GM12878 (cell line): ENCODE measurements at regions not wholly inside any gene's neighbourhood (a gene's known extent, or its start where the extent isn't known, plus 50 kb on each side); places are given as distances from the start of the nearest gene placed in this dataset.

Experiments used
- ATAC-seq: fragments of 200-7000 bp; cut with Tn5 transposase; 3 replicates; pipeline ENCODE4 v1.9.1; 2020; ENCODE audit warnings: mild to moderate bottlenecking, moderate library complexity
- BruUV-seq: library from RNA; stranded (reverse); fragments of 400-500 nt; replicated peaks from 2 replicates; lab custom pipeline; 2021; lab: Mats Ljungman, UMichigan
- CTCF ChIA-PET: fragments of 300-600 bp; sonication (Branson Sonifier 250); formaldehyde crosslinking; extraction: SDS; loops from one replicate; lab custom pipeline; 2021; ENCODE audit warnings: inconsistent platforms; lab: Yijun Ruan, JAX
- POLR2A ChIA-PET: fragments of 350-600 bp; formaldehyde crosslinking; extraction: SDS; loops from one replicate; lab custom pipeline; 2021; ENCODE audit warnings: inconsistent platforms; lab: Charles Lee
- RAD21 ChIA-PET: fragments of 300-600 bp; sonication (Branson Sonifier 250); formaldehyde crosslinking; loops from one replicate; lab custom pipeline; 2023; ENCODE audit warnings: antibody characterized with exemption; ENCODE audit not compliant: unreplicated experiment; lab: Charles Lee
- SMC1A ChIA-PET: fragments of 300-600 bp; sonication (Branson Sonifier 250); formaldehyde crosslinking; loops from one replicate; lab custom pipeline; 2023; ENCODE audit not compliant: unreplicated experiment, uncharacterized antibody; lab: Charles Lee
- DNase-seq: peaks from one replicate; pipeline ENCODE4 v3.0.0-alpha.2; 2011; ENCODE audit warnings: low read depth, low spot score
- FAIRE-seq: peaks from 3 replicates; lab custom pipeline; 2011; peaks lifted over from hg19 to GRCh38; lab: Jason Lieb, UNC
- H2AFZ ChIP-seq: 2 replicates; pipeline ENCODE4 v1.6.0; 2011; ENCODE audit warnings: low read depth, low read length, control low read depth; ENCODE audit not compliant: control insufficient read depth
- H3K27ac ChIP-seq: 2 replicates; pipeline ENCODE4 v1.5.1; 2011; ENCODE audit warnings: control low read depth; ENCODE audit not compliant: control insufficient read depth, insufficient read depth
- H3K27me3 ChIP-seq, 2 experiments: replicated peaks in 1 of 2; 2 replicates each; pipeline versions ENCODE4 v1.6.0 to v1.6.1; 2011; ENCODE audit warnings: low read length in 1 of 2; ENCODE audit not compliant: control insufficient read depth in 2 of 2, insufficient read depth in 2 of 2
- H3K36me3 ChIP-seq, 2 experiments: 2 replicates each; pipeline ENCODE4 v1.5.1; 2011; ENCODE audit warnings: low read length in 1 of 2; ENCODE audit not compliant: control insufficient read depth in 2 of 2, insufficient read depth in 2 of 2
- H3K4me1 ChIP-seq: 2 replicates; pipeline ENCODE4 v1.6.1; 2011; ENCODE audit warnings: mild to moderate bottlenecking, low read length, moderate library complexity, mixed read lengths; ENCODE audit not compliant: control insufficient read depth, insufficient read depth
- H3K4me2 ChIP-seq: 2 replicates; pipeline ENCODE4 v1.6.0; 2011; ENCODE audit warnings: control low read depth; ENCODE audit not compliant: control insufficient read depth, insufficient read depth
- H3K4me3 ChIP-seq: fragments of 200-600 bp; sonication (generic); 2 replicates; pipeline ENCODE4 v1.5.1; 2016
- H3K79me2 ChIP-seq: 2 replicates; pipeline ENCODE4 v1.6.0; 2011; ENCODE audit warnings: low read length; ENCODE audit not compliant: control insufficient read depth, insufficient read depth
- H3K9ac ChIP-seq: 2 replicates; pipeline ENCODE4 v1.8.0; 2011; ENCODE audit warnings: low read length, control low read depth, mixed read lengths; ENCODE audit not compliant: control insufficient read depth, insufficient read depth
- H3K9me3 ChIP-seq: replicated peaks from 3 replicates; pipeline ENCODE4 v1.5.1; 2011; ENCODE audit warnings: mild to moderate bottlenecking, low read length; ENCODE audit not compliant: control insufficient read depth, insufficient read depth
- H4K20me1 ChIP-seq: 2 replicates; pipeline ENCODE4 v1.6.0; 2011; ENCODE audit not compliant: control insufficient read depth, insufficient read depth
- CREM ChIP-seq: IDR thresholded peaks from 2 replicates; pipeline ENCODE4 v1.6.1; 2014; ENCODE audit warnings: antibody characterized with exemption, low read depth
- HDGF ChIP-seq: fragments of 450-650 bp; IDR thresholded peaks from 2 replicates; pipeline ENCODE4 v1.6.1; 2016; ENCODE audit warnings: antibody characterized with exemption
- JUNB ChIP-seq: IDR thresholded peaks from 2 replicates; pipeline ENCODE4 v1.6.1; 2016; ENCODE audit warnings: antibody characterized with exemption, mild to moderate bottlenecking
- NFXL1 ChIP-seq: fragments of 450-650 bp; IDR thresholded peaks from 2 replicates; pipeline ENCODE4 v1.6.1; 2017; ENCODE audit warnings: antibody characterized with exemption, mild to moderate bottlenecking, borderline replicate concordance
- RAD51 ChIP-seq: fragments of 450-650 bp; IDR thresholded peaks from 2 replicates; pipeline ENCODE4 v1.6.1; 2016; ENCODE audit warnings: moderate library complexity, mild to moderate bottlenecking, inconsistent platforms
- RELA ChIP-seq: fragments of 450-650 bp; IDR thresholded peaks from 2 replicates; pipeline ENCODE4 v1.8.0; 2014; ENCODE audit warnings: borderline replicate concordance; ENCODE audit not compliant: partially characterized antibody
- SPI1 ChIP-seq: IDR thresholded peaks from 2 replicates; pipeline ENCODE4 v1.6.1; 2011; ENCODE audit warnings: low read depth, mild to moderate bottlenecking, low read length, moderate library complexity, borderline replicate concordance; ENCODE audit not compliant: insufficient read depth
- TBL1XR1 ChIP-seq: IDR thresholded peaks from 2 replicates; pipeline ENCODE4 v1.6.1; 2012; ENCODE audit warnings: low read depth, low read length, improper control_type of control experiment
- WRNIP1 ChIP-seq: IDR thresholded peaks from 2 replicates; pipeline ENCODE4 v1.6.1; 2011; ENCODE audit warnings: low read depth, low read length, improper control_type of control experiment, borderline replicate concordance
- ZSCAN29 ChIP-seq: fragments of 450-650 bp; IDR thresholded peaks from 2 replicates; pipeline ENCODE4 v1.6.1; 2017; ENCODE audit warnings: mild to moderate bottlenecking, moderate library complexity
- WGBS: methylation state at CpG from one replicate; pipeline ENCODE4 v1.1.6; 2016; ENCODE audit warnings: low lambda C conversion rate; ENCODE audit not compliant: insufficient replicate concordance, insufficient coverage; ENCODE audit errors: missing lambda C conversion rate; 5-methylcytosine and 5-hydroxymethylcytosine counted together
- in situ Hi-C: fragments of 300-500 bp; cut with MboI; formaldehyde crosslinking; loops from 9 replicates; pipeline ENCODE4 v1.14.3; 2018; ENCODE audit warnings: mixed read lengths
- intact Hi-C: fragments of 100-400 bp; cut with micrococcal nuclease; formaldehyde crosslinking; loops from one replicate; pipeline ENCODE4 v1.14.2; 2022; ENCODE audit not compliant: unreplicated experiment
- TF ChIP-seq, protein P1 (sequence below): IDR thresholded peaks from 2 replicates; pipeline ENCODE4 v1.6.1; 2011; ENCODE audit warnings: low read depth, mild to moderate bottlenecking, low read length, moderate library complexity, borderline replicate concordance; ENCODE audit errors: extremely low read depth
- TF ChIP-seq, protein P2 (sequence below): fragments of 450-650 bp; formaldehyde crosslinking; IDR thresholded peaks from 2 replicates; pipeline ENCODE4 v1.5.0; 2022; ENCODE audit warnings: mild to moderate bottlenecking, missing genetic modification characterization

DNA sequence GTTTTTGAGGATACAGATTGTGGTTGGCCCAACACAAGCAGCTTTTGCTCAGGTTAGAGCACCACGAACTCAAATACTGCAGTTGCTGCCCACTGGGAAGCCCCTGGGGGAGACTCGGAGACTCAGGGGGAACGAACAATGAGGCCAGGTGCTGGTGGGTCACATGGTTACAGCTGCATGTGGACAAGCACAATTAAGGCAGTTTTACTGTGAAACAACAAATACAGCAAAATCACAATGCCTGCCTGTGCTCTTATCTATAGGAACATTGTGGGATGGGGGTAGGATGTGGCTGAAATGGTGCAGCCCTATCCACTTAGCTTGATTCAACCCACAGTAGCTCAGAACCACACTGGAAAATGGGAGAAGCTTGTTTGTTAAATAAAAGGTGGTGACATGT lies 119.7 kb upstream of the SPATA13 start:
- POLR2A ChIA-PET, result no interaction called here
- RAD21 ChIA-PET, result interaction anchor here (0.8 to 3.0 kb wide), 2 partner anchors 20 to 193 kb away, joined by 3 to 11 read pairs; no protein-coding TSS in a partner anchor
- H3K4me2 ChIP-seq, result no peak overlapping the region
- FAIRE-seq (no peak), DNase-seq (no peak), ATAC-seq (no peak)
- no peaks in the 10 kb centered on the region; a peak in 1 of 4 replicates for H3K27me3 ChIP-seq
- no peaks in the 10 kb centered on the region for H3K36me3 ChIP-seq
- no peaks in the 10 kb centered on the region; the same call in 1 of the 2 replicates for H4K20me1 ChIP-seq
- peaks cover 22% of the 10 kb centered on the region for H3K4me1 ChIP-seq
- TF ChIP-seq TBL1XR1 (no peak), RAD51 (peak; percentile 56; the same call in 1 of the 2 replicates)
- WGBS, result 5% methylated on average over 3 of the region's 3 CpGs
- no peak overlapping the region for H2AFZ ChIP-seq
- no peaks in the 10 kb centered on the region for H3K79me2 ChIP-seq
- no TSS peak for BruUV-seq
- SMC1A ChIA-PET, result interaction anchor here (0.7 to 4.1 kb wide), 11 partner anchors 9 to 1141 kb away, joined by 3 to 20 read pairs (median 4); no protein-coding TSS in a partner anchor
- no peak overlapping the region for H3K4me3 ChIP-seq
- in situ Hi-C loops, result no loop called here
- CTCF ChIA-PET, result interaction anchor here (0.7 to 2.3 kb wide), 9 partner anchors 12 to 189 kb away, joined by 3 to 15 read pairs (median 3); no protein-coding TSS in a partner anchor
- H3K27ac ChIP-seq, result no peak overlapping the region
- H3K9ac ChIP-seq, result no peak overlapping the region
- H3K9me3 ChIP-seq, result no peaks in the 10 kb centered on the region
- intact Hi-C loops, result no loop called here

DNA sequence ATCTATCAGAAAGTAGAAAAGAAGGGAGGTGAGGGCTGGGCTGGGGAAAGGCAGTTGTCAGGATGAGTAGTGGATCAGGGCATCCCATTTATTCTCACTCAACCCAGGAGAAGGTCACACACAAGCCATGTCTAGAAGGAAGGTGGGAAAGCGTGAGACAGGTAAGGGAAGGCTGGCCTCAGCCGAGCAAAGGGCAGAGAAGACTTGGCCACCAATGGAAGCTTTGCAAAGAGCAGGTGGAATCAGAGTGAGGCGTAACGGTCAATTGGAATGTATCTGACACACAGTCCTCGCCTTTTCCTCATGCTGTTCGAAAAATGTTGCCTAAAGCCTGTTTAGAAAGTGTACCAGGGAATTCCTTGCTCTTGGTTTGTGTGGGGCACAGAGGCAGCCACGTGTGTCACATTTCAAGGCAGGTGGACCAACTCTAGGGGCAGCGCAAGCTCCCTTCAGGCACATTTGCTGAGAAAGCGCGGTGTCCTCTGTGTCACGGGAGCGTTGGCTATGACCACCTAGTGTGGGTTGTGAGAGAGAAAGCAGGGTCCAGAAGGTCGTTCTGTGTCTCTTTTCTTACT lies 118.8 kb upstream of the SPATA13 start:
- ChIA-PET SMC1A (interaction anchor here (0.8 to 4.1 kb wide), 9 partner anchors 8 to 1140 kb away, joined by 3 to 20 read pairs (median 4); no protein-coding TSS in a partner anchor), POLR2A (no interaction called here), CTCF (interaction anchor here (0.8 to 2.3 kb wide), 8 partner anchors 12 to 188 kb away, joined by 3 to 15 read pairs (median 4); no protein-coding TSS in a partner anchor), RAD21 (no interaction called here)
- H3K9me3 ChIP-seq, result no peaks in the 10 kb centered on the region; the same call in 2 of the 3 replicates
- no peak overlapping the region for H2AFZ ChIP-seq
- H3K9ac ChIP-seq, result no peak overlapping the region
- intact Hi-C loops (no loop called here), in situ Hi-C loops (no loop called here)
- 28% methylated on average over 13 of the region's 13 CpGs for WGBS
- FAIRE-seq, result no peak
- H3K4me2 ChIP-seq, result no peak overlapping the region
- no peak overlapping the region for H3K27ac ChIP-seq
- BruUV-seq, result no TSS peak
- no peak overlapping the region for H3K4me3 ChIP-seq
- no peaks in the 10 kb centered on the region; a peak in 1 of 4 replicates for H3K27me3 ChIP-seq
- H3K79me2 ChIP-seq, result no peaks in the 10 kb centered on the region
- H4K20me1 ChIP-seq, result no peaks in the 10 kb centered on the region; the same call in 1 of the 2 replicates
- no peak for ATAC-seq
- no peak for DNase-seq
- peaks cover 22% of the 10 kb centered on the region for H3K4me1 ChIP-seq
- no peaks in the 10 kb centered on the region for H3K36me3 ChIP-seq
- TF ChIP-seq RELA (no peak), ZSCAN29 (no peak), HDGF (no peak), WRNIP1 (no peak), NFXL1 (no peak), JUNB (no peak), SPI1 (no peak), CREM (no peak)
- TF ChIP-seq, protein P1, sequence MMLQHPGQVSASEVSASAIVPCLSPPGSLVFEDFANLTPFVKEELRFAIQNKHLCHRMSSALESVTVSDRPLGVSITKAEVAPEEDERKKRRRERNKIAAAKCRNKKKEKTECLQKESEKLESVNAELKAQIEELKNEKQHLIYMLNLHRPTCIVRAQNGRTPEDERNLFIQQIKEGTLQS, result no peak
- TF ChIP-seq, protein P2, sequence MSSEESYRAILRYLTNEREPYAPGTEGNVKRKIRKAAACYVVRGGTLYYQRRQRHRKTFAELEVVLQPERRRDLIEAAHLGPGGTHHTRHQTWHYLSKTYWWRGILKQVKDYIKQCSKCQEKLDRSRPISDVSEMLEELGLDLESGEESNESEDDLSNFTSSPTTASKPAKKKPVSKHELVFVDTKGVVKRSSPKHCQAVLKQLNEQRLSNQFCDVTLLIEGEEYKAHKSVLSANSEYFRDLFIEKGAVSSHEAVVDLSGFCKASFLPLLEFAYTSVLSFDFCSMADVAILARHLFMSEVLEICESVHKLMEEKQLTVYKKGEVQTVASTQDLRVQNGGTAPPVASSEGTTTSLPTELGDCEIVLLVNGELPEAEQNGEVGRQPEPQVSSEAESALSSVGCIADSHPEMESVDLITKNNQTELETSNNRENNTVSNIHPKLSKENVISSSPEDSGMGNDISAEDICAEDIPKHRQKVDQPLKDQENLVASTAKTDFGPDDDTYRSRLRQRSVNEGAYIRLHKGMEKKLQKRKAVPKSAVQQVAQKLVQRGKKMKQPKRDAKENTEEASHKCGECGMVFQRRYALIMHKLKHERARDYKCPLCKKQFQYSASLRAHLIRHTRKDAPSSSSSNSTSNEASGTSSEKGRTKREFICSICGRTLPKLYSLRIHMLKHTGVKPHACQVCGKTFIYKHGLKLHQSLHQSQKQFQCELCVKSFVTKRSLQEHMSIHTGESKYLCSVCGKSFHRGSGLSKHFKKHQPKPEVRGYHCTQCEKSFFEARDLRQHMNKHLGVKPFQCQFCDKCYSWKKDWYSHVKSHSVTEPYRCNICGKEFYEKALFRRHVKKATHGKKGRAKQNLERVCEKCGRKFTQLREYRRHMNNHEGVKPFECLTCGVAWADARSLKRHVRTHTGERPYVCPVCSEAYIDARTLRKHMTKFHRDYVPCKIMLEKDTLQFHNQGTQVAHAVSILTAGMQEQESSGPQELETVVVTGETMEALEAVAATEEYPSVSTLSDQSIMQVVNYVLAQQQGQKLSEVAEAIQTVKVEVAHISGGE (CRISPR knock-in tag), result no peak
